Activated CD8-positive, alpha-beta memory T cell treated with anti-CD3 and anti-CD28 coated beads for 36 hours (primary cell): ENCODE measurements at regions not wholly inside any gene's neighbourhood (a gene's known extent, or its start where the extent isn't known, plus 50 kb on each side); places are given as distances from the start of the nearest gene placed in this dataset.
"Not testable (repeated sequence)": the region's sequence is repeated elsewhere in the genome, so short reads cannot be mapped to it uniquely, and the experiment has no call there.

Source experiments
- CTCF ChIA-PET: fragments of 350-600 bp; sonication (Branson Sonifier 250); formaldehyde crosslinking; loops from one replicate; lab custom pipeline; 2021; ENCODE audit warnings: antibody characterized with exemption; lab: Charles Lee
- POLR2A ChIA-PET: fragments of 350-600 bp; sonication (Branson Sonifier 250); formaldehyde crosslinking; loops from one replicate; lab custom pipeline; 2021; ENCODE audit warnings: antibody characterized with exemption; lab: Charles Lee

- CTCF ChIA-PET, result no interaction called here
- POLR2A ChIA-PET, result no interaction called here
These were observed 1444.8 kb upstream of the CDH8 start for GRCh38 chr16:63481060-63481459.

DNA sequence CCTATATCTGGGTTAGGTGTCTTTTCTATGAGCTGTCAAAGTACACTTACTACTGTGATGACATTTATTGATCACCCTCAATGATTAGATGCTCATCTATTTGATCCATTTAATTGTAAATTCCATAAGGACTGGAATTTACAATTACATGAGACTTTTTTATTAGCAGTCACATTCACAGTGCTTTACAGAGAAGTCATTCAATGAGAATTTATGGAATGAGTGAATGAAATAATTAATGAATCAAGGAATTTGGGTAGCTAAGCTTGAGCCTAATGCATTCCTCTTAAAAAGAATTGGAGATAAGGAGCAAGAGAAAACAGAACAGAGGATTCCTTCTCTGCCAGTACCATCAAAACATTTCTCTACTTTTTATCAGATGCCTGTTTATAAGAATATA lies 1437.5 kb upstream of the CDH8 start:
- POLR2A ChIA-PET, result no interaction called here
- CTCF ChIA-PET, result no interaction called here

DNA sequence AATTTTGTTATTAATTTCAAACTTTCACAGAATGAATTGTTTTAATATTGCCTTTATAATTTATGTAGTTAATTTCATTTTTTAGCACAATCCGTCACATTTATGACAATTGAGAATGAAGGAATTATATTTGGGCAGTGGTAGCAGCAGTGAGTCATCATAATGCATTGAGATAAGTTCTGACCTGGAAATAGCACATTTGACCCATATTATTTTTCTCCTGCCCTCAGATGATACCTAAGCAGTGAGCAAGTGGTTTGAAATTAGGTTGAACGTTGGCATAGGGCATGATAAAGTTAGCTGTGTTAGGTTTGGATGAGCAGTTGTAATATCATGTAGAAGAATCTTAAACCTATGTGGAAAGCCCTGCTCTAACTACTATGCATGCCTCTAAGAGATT lies 1431.3 kb upstream of the CDH8 start:
- ChIA-PET POLR2A (no interaction called here), CTCF (no interaction called here)

DNA sequence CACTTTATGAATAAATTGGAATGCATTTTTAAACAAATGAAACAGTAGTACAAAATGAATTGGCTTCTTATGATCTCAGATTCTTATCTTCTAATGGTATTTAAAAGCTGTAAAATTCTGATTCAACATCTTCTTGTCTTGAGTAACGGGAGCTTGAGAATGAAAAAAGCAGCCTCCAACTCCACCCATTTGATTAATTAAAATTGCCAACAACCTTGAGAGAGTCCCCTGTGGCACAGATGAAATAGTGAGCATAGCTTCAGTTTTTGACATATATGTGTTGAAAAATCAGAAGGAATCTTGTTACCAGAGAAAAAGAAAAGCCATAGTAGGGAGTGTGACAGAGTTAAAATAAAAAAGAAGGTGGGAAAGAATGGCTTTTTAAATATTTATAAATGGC lies 1426.1 kb upstream of the CDH8 start:
- ChIA-PET POLR2A (no interaction called here), CTCF (no interaction called here)

DNA sequence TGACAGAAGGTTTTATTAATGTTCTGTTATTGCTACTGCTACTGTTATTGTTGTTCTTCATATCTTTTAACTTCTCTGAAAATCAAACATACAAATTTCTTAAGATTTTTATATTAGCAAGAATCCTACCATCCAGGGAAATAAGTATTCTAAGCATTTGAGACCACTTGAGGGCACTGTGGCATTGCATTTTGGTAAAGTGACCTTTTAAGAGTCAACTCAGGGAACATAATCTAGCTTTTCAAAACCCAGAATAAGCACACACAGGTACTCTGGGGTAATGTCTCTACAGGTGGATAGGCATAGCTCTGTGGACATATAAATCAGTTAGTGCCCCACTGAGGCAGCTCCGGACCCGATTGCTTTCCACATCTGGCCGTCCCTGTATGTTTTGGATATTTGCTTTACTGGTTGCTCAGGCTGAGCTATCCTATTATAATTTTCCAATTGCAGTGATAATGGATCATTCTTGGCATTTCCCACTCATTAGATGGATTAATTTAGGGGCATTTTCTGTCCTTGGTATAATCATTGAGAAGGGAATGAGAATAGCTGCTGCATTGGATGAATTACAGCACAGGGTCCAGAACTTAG lies 1425.1 kb upstream of the CDH8 start:
- ChIA-PET POLR2A (no interaction called here), CTCF (no interaction called here)

DNA sequence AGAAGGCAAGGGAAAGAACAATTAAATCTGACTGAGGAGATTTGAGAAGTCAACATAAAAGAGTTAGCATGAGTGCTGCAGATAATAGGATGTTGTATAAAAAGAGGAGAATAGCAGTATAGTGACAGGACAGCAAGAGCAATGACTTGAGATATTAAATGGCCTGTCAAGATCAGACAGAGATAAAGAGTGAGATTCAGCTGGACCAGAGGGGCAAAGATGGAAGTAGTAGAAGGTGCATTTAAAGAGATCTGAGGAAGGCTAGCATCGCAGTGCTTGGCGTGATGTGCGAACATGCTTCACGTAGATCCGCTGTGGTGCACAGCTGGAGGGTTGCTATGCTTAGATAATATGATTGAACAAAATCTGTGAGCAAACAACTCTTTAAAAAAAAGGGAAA lies 1422.6 kb upstream of the CDH8 start:
- ChIA-PET POLR2A (no interaction called here), CTCF (no interaction called here)

- POLR2A ChIA-PET, result no interaction called here
- CTCF ChIA-PET, result no interaction called here
These were observed 1421.6 kb upstream of the CDH8 start for GRCh38 chr16:63457869-63458268.

DNA sequence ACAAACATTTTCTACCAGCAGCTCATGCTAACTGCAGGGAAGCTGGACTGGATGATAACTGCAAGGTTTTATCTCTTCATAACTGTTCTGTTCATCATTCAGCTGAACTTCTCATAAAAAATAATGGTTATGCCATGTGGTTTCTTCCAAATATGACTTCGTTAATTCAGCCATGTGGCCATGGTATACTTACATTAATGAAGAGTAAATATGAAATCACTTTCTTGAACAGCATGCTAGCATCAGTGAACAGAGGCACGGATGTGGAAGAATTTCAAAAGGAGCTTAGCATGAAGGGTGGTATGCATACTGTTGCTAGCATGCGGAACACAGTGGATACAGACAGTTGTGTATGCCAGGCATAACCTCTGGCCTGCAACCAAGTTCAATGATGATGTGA lies 1417.0 kb upstream of the CDH8 start:
- POLR2A ChIA-PET, result no interaction called here
- CTCF ChIA-PET, result no interaction called here

- POLR2A ChIA-PET, result no interaction called here
- CTCF ChIA-PET, result no interaction called here
These were observed 1410.9 kb upstream of the CDH8 start for GRCh38 chr16:63447121-63447520.

DNA sequence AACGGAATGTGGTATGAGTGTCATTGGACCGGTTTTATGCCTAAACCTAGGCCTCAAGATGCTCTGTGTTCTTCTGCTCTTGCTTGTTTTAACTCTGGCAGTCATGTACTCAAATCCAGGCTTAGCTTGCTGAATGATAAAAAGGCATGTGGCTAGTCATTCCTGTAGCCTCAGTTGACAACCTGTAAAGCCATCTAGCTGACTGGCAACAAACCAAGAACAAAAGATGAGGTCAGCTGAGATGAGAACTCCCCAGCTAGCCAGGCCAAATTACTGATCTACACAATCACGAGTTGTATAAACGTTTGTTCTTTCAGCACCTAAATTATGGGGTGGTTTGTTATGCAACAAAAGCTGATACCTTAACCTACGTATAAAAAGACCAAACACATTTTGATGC lies 1406.0 kb upstream of the CDH8 start:
- ChIA-PET CTCF (no interaction called here), POLR2A (no interaction called here)

DNA sequence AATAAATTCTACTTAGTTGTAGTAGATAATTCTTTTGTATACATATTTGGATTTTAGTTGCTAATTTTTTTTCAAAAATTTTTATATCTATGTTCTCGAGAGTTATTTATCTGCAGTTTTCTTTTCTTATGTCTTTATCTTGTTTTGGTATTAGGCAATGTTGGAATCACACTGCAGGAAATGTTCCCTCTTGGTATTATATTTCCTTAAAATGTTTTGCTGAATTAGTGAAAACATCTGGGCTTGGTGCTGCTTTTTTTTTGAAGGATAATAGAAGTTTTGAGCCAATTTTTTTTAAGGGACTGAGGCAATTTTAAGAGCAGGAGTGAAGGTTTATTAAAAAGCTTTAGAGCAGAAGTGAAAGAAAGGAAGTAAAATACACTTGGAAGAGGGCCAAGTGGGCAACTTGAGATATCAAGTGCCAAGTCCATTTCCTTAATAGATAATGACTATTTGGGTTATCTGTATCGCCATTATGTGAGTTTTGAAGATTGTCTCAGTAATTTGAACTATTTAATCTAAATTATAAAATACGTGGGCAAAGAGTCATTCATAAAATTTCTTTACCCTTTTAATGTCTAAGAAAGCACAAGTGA lies 1390.1 kb upstream of the CDH8 start:
- POLR2A ChIA-PET, result no interaction called here
- CTCF ChIA-PET, result no interaction called here

DNA sequence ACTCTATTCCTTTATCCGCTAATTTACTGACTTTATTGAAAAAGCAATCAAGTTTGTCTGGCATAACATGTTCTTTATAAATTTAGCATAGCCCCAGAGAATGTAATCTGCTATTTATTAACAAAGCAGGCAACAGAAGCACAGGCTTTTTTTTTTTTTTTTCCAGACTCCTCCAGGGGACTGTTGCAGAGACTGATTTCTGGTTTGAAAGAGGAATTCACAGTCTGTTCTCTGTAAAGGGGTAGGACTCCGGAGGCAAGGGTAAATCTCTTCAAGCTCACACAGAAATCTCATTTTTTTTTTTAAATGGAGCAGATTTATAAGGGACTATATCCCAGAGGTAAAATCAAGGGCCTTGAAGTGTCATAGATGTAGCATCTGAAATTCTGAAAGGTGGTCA lies 1386.5 kb upstream of the CDH8 start:
- ChIA-PET POLR2A (no interaction called here), CTCF (no interaction called here)

DNA sequence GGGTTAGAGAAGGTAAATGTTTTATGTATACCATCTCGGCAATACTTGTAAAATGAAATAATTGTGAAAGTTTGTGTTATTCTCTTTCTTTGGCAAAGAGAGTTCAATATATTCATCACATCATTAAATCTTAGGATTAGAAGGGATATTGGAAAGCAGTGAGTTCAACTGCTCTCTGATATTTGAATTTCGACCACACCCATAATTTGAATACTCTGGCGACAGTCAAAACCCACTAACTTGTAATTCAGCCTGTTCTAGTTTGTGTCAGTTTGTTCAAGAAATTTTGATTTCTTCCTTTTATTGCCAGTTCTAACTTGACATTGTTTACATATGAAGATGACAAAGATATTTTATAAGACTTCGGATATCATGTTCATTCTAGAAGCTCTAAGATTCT lies 1380.5 kb upstream of the CDH8 start:
- ChIA-PET CTCF (no interaction called here), POLR2A (no interaction called here)

DNA sequence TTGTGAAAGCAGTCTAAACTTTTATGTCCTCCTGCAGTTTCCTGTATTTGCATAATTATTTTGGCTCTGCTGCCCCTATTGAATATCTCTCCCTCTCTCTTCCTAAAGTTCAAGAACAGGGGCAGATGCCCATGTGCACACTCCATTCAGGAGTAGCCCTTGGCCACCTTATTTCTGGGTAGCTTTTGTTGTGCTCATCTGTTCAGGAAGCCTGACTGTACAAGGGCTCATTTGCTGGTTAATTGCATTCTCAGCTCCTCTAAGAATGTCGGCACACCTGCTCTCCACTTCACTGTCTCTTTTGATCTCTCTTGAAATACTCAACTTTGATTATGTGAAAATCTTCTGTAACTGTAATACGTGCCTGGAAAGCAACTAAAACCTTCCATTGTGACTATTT lies 1378.8 kb upstream of the CDH8 start:
- POLR2A ChIA-PET, result no interaction called here
- CTCF ChIA-PET, result no interaction called here

DNA sequence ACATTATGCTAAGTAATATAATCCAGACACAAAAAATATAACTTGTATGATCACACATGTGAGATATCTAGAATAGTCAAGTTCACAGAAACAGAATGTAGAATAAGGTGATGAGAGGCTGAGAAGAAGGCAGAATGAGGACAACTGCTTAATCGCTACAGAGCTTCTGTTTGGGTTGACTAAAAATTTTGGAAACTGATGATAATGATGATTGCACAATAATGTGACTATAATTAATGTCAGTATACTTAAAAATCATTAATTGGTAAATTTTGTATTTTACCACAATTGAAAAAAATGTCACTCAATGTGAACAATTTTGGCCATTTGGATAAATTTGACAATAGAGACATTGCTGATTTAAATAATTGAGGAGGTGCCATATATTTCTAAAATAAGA lies 1374.4 kb upstream of the CDH8 start:
- CTCF ChIA-PET, result no interaction called here

DNA sequence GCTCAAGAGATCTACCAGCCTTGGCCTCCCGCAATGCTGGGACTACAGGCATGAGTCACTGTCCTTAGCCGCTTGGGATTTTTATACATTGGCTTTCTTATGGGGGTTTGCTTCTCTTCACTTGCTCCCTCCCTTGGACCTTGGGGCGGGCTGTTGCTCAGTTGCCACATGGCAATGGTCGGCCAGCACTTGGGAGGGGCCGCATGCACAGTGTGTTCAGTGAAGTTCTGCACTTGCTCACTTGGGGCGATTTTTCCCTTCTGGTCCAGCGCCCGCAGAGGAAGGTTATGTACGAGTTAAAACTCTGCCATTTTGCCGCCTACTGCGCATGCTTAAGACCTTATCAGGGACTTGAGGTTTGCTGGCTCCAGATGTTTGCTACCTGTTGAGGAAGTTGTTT lies 1367.6 kb upstream of the CDH8 start:
- CTCF ChIA-PET, result no interaction called here
- POLR2A ChIA-PET, result no interaction called here

More for the DNA sequence above, 1374.4 kb upstream of the CDH8 start:
- POLR2A ChIA-PET, result no interaction called here

DNA sequence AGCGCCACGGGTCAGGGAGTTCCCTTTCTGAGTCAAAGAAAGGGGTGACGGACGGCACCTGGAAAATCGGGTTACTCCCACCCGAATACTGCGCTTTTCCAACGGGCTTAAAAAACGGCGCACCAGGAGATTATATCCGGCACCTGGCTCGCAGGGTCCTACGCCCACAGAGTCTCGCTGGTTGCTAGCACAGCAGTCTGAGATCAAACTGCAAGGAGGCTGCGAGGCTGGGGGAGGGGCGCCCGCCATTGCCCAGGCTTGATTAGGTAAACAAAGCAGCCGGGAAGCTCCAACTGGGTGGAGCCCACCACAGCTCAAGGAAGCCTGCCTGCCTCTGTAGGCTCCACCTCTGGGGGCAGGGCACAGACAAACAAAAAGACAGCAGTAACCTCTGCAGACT lies 1352.0 kb upstream of the CDH8 start:
- CTCF ChIA-PET, POLR2A ChIA-PET: not testable (repeated sequence)

- CTCF ChIA-PET, result no interaction called here
- POLR2A ChIA-PET, result no interaction called here
These were observed 1349.6 kb upstream of the CDH8 start for GRCh38 chr16:63385714-63386432.

DNA sequence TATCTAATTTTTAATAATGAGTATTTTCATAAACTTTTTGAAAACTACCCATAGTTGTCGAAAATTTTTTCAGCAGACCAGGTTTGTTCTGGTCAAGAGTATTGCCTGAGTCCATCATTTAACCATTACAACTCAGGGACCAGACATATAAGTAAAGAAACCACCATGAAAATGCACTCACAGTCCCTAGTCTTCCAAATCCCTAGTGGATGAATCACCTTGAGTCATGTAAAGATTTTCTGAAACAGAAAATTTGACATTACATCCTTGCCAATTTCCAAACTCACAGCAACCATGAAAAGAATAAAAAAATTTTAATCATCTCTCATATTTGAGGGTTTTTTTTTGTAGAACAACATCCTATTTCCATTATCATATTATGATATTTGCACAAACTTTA lies 1337.5 kb upstream of the CDH8 start:
- ChIA-PET CTCF (no interaction called here), POLR2A (no interaction called here)

GRCh38 chr16:63372815-63373214 lies 1336.6 kb upstream of the CDH8 start:
- ChIA-PET CTCF (no interaction called here), POLR2A (no interaction called here)

- ChIA-PET CTCF (no interaction called here), POLR2A (no interaction called here)
These were observed 1336.0 kb upstream of the CDH8 start for GRCh38 chr16:63372283-63372682.
